ENCODE measurements at regions not wholly inside any gene's neighbourhood (a gene's known extent, or its start where the extent isn't known, plus 50 kb on each side); places are given as distances from the start of the nearest gene placed in this dataset.
"Not testable (repeated sequence)": the region's sequence is repeated elsewhere in the genome, so short reads cannot be mapped to it uniquely, and the experiment has no call there.

DNA sequence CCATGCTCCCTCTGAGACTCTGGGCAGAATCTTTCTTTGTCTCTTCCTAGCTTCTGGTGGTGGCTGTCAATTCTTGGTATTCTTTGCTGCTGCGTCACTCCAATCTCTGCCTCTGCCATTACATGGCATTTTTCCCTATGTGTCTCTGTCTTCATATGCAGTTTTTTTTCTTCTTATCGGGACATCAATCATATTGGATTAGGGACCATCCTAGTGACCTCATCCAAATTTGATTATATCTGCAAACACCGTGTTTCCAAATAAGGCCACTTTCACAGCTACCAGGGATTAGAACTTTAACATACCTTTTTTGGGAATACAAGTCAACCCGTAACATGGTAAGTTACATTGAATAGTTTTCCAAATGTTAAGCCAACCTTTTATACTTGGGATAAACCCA, 358.2 kb upstream of the FRG2C start:
- Histone ChIP-seq H3K36me3 (ENCODE audit: control insufficient read depth in 1 of 2, insufficient read depth in 2 of 2, low read length in 1 of 2) (no peaks in the 10 kb centered on the region), H3K9me3 (ENCODE audit: control insufficient read depth, low read length) (no peaks in the 10 kb centered on the region), H3K27me3 (ENCODE audit: control insufficient read depth in 1 of 2, insufficient read depth in 2 of 2, low read length in 1 of 2) (no peaks in the 10 kb centered on the region), H3K27ac (ENCODE audit: low read depth in 1 of 2, low read length in 2 of 2) (no peak overlapping the region), H3K4me1 (ENCODE audit: control insufficient read depth in 1 of 2, insufficient read depth in 2 of 2, low read length in 2 of 2) (no peaks in the 10 kb centered on the region), H3K4me3 (ENCODE audit: low read length in 2 of 2) (no peak overlapping the region)
- intact Hi-C loops (cut with DNase I) = no loop called here
- DNase-seq = no peak
- ATAC-seq (ENCODE audit: low FRiP score) = no peak
- 96% methylated on average over 4 of the region's 4 CpGs for WGBS, 2 donors

DNA sequence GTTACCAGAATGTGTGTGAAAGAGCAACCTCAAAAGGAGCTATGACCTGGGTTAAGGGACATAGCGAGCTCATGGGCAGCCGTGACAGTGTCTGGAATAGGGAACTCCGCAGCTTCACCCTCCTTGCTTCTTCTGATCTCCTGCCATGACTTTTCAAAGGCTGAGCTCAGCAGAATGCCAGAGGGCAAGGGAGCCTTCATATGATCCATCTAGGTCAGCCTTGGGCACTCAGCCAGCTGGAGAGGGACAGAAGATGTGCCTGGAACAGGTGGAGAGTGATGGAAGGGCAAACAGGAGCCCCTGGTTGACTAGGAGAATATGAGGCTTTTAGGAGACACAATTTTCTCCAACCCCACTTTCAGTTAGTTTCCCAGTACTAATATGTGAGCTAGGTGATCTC, 352.8 kb upstream of the FRG2C start:
- ATAC-seq (ENCODE audit: low FRiP score); intact Hi-C loops (cut with DNase I): not testable (repeated sequence)

DNA sequence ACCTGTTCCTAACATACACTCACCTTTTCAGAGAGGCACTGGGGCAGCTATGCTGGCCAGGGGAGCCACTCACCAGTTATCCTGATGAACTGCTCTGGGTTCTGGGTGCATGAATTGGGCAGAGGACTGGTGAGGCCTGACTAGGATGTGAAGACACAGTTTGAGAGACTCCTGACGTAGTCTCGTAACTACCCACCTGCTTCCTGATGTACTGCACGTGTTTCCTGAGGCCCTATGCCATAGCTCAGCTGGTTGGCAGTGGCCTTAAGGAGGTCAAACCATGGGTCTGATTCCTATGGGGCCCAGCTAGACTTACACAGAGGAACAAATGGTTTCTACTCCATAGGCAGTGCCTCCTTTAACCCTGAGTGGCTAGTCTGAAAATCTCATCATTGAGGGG, 351.7 kb upstream of the FRG2C start:
- H3K9me3 ChIP-seq (ENCODE audit: control insufficient read depth, low read length); H3K4me1 ChIP-seq (ENCODE audit: control insufficient read depth in 1 of 2, insufficient read depth in 2 of 2, low read length in 2 of 2); H3K27me3 ChIP-seq (ENCODE audit: control insufficient read depth in 1 of 2, insufficient read depth in 2 of 2, low read length in 1 of 2); H3K27ac ChIP-seq (ENCODE audit: low read depth in 1 of 2, low read length in 2 of 2); ATAC-seq (ENCODE audit: low FRiP score); H3K4me3 ChIP-seq (ENCODE audit: low read length in 2 of 2); intact Hi-C loops (cut with DNase I); H3K36me3 ChIP-seq (ENCODE audit: control insufficient read depth in 1 of 2, insufficient read depth in 2 of 2, low read length in 1 of 2); DNase-seq: not testable (repeated sequence)
- WGBS, 2 donors = 89 to 92% methylated on average over 3 of the region's 3 CpGs

More for the DNA sequence above, 352.8 kb upstream of the FRG2C start:
- H3K27me3 ChIP-seq (ENCODE audit: control insufficient read depth in 1 of 2, insufficient read depth in 2 of 2, low read length in 1 of 2); H3K9me3 ChIP-seq (ENCODE audit: control insufficient read depth, low read length); H3K27ac ChIP-seq (ENCODE audit: low read depth in 1 of 2, low read length in 2 of 2); H3K36me3 ChIP-seq (ENCODE audit: control insufficient read depth in 1 of 2, insufficient read depth in 2 of 2, low read length in 1 of 2); H3K4me1 ChIP-seq (ENCODE audit: control insufficient read depth in 1 of 2, insufficient read depth in 2 of 2, low read length in 2 of 2); H3K4me3 ChIP-seq (ENCODE audit: low read length in 2 of 2); DNase-seq: not testable (repeated sequence)
- WGBS, 2 donors = 88 to 95% methylated on average over 3 of the region's 3 CpGs

- WGBS, 2 donors = 91 to 100% methylated on average over 1 of the region's 1 CpG
- H3K27me3 ChIP-seq (ENCODE audit: control insufficient read depth in 1 of 2, insufficient read depth in 2 of 2, low read length in 1 of 2); DNase-seq; H3K9me3 ChIP-seq (ENCODE audit: control insufficient read depth, low read length); H3K27ac ChIP-seq (ENCODE audit: low read depth in 1 of 2, low read length in 2 of 2); intact Hi-C loops (cut with DNase I); H3K4me1 ChIP-seq (ENCODE audit: control insufficient read depth in 1 of 2, insufficient read depth in 2 of 2, low read length in 2 of 2); H3K4me3 ChIP-seq (ENCODE audit: low read length in 2 of 2); H3K36me3 ChIP-seq (ENCODE audit: control insufficient read depth in 1 of 2, insufficient read depth in 2 of 2, low read length in 1 of 2); ATAC-seq (ENCODE audit: low FRiP score): not testable (repeated sequence)
Observed at GRCh38 chr3:75319776-75320175, 344.4 kb upstream of the FRG2C start.

DNA sequence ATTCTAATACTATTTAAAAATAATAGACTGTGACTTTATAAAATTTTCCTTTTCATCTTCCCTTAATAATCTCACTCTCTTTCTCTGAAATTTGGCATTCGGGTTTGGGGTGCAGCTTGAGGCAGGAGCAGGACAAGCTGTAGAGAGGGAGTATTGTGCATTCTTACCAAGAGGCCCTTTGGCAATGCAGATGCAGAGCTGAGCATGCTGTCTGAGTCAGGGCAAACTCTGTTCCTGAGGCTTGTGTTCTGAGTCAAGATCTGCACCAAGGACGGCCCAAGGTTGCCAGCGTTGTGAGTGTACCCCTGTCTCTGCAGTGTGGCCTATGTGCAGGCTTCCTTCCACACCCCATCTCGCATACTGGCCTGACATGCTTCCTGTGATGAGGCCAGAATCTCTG, 343.8 kb upstream of the FRG2C start:
- Histone ChIP-seq H3K4me1 (ENCODE audit: control insufficient read depth in 1 of 2, insufficient read depth in 2 of 2, low read length in 2 of 2) (no peaks in the 10 kb centered on the region), H3K27me3 (ENCODE audit: control insufficient read depth in 1 of 2, insufficient read depth in 2 of 2, low read length in 1 of 2) (no peaks in the 10 kb centered on the region), H3K4me3 (ENCODE audit: low read length in 2 of 2) (no peak overlapping the region), H3K27ac (ENCODE audit: low read depth in 1 of 2, low read length in 2 of 2) (no peak overlapping the region), H3K9me3 (ENCODE audit: control insufficient read depth, low read length) (no peaks in the 10 kb centered on the region), H3K36me3 (ENCODE audit: control insufficient read depth in 1 of 2, insufficient read depth in 2 of 2, low read length in 1 of 2) (no peaks in the 10 kb centered on the region)
- WGBS, 2 donors = 91 to 92% methylated on average over 4 of the region's 4 CpGs
- DNase-seq (no peak), ATAC-seq (ENCODE audit: low FRiP score) (no peak)
- intact Hi-C loops (cut with DNase I) = no loop called here

- H3K27me3 ChIP-seq (ENCODE audit: control insufficient read depth in 1 of 2, insufficient read depth in 2 of 2, low read length in 1 of 2) = no peaks in the 10 kb centered on the region
- H3K27ac ChIP-seq (ENCODE audit: low read depth in 1 of 2, low read length in 2 of 2) = no peak overlapping the region
- no peaks in the 10 kb centered on the region for H3K36me3 ChIP-seq (ENCODE audit: control insufficient read depth in 1 of 2, insufficient read depth in 2 of 2, low read length in 1 of 2)
- H3K4me3 ChIP-seq (ENCODE audit: low read length in 2 of 2) = no peak overlapping the region
- H3K4me1 ChIP-seq (ENCODE audit: control insufficient read depth in 1 of 2, insufficient read depth in 2 of 2, low read length in 2 of 2) = no peaks in the 10 kb centered on the region
- intact Hi-C loops (cut with DNase I) = no loop called here
- 94 to 99% methylated on average over 3 of the region's 3 CpGs for WGBS, 2 donors
- no peaks in the 10 kb centered on the region for H3K9me3 ChIP-seq (ENCODE audit: control insufficient read depth, low read length)
- no peak for DNase-seq
- ATAC-seq (ENCODE audit: low FRiP score) = no peak
Observed at GRCh38 chr3:75321060-75321459, 343.1 kb upstream of the FRG2C start.

- intact Hi-C loops (cut with DNase I); H3K27ac ChIP-seq (ENCODE audit: low read depth in 1 of 2, low read length in 2 of 2); H3K27me3 ChIP-seq (ENCODE audit: control insufficient read depth in 1 of 2, insufficient read depth in 2 of 2, low read length in 1 of 2); H3K9me3 ChIP-seq (ENCODE audit: control insufficient read depth, low read length); ATAC-seq (ENCODE audit: low FRiP score); H3K4me3 ChIP-seq (ENCODE audit: low read length in 2 of 2); H3K4me1 ChIP-seq (ENCODE audit: control insufficient read depth in 1 of 2, insufficient read depth in 2 of 2, low read length in 2 of 2); H3K36me3 ChIP-seq (ENCODE audit: control insufficient read depth in 1 of 2, insufficient read depth in 2 of 2, low read length in 1 of 2); DNase-seq: not testable (repeated sequence)
- 13 to 15% methylated on average over 2 of the region's 2 CpGs for WGBS, 2 donors
Observed at GRCh38 chr3:75323936-75324335, 340.2 kb upstream of the FRG2C start.

DNA sequence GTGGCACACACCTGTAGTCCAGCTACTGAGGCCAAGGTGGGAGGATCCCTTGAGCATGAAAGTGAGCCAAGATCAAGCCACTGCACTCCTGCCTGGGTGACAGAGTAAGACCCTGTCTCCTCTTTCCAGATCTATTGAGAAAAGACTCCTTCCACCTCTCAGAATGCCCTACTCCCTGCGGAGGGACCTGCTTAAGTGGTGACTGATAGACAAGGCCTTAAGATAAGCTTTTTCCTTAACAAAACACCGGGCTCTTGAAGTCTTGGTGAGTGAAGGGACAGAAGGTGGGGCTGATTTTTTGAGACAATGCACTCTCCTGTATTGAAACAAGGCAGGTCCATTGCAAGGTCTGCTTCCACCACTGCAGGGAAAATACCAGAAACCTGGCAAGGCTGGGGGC, 338.4 kb upstream of the FRG2C start:
- H3K4me1 ChIP-seq (ENCODE audit: control insufficient read depth in 1 of 2, insufficient read depth in 2 of 2, low read length in 2 of 2) = no peaks in the 10 kb centered on the region
- WGBS, 2 donors = 86 to 88% methylated on average over 2 of the region's 2 CpGs
- intact Hi-C loops (cut with DNase I) = no loop called here
- H3K9me3 ChIP-seq (ENCODE audit: control insufficient read depth, low read length) = no peaks in the 10 kb centered on the region
- no peak overlapping the region for H3K4me3 ChIP-seq (ENCODE audit: low read length in 2 of 2)
- H3K27ac ChIP-seq (ENCODE audit: low read depth in 1 of 2, low read length in 2 of 2) = no peak overlapping the region
- H3K36me3 ChIP-seq (ENCODE audit: control insufficient read depth in 1 of 2, insufficient read depth in 2 of 2, low read length in 1 of 2) = no peaks in the 10 kb centered on the region
- no peak for ATAC-seq (ENCODE audit: low FRiP score)
- peaks cover 0 to 2% of the 10 kb centered on the region in 2 donors for H3K27me3 ChIP-seq (ENCODE audit: control insufficient read depth in 1 of 2, insufficient read depth in 2 of 2, low read length in 1 of 2)
- no peak for DNase-seq

DNA sequence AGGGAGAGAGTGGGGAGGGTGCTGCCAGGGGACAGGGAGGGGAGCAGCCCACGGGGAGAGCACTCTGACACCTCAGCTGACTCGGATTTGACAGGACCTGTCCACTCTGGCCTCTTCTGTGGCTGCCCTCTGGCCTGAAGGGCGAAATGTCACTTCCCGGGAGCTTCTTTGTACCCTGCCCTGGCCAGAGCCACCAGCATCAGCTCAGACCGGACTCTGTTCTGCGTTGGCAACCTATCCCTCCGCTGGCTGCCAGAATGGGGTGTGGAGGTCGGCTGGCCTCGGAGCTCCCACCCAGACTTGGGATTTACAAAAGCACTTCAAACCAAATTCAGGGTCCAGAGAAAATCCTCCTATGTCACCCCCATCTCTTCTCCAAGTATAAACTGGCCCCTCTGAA, 336.7 kb upstream of the FRG2C start:
- WGBS, 2 donors = 71 to 78% methylated on average over 9 of the region's 9 CpGs
- no peak overlapping the region for H3K4me3 ChIP-seq (ENCODE audit: low read length in 2 of 2)
- ATAC-seq (ENCODE audit: low FRiP score) (no peak), DNase-seq (no peak)
- no peaks in the 10 kb centered on the region for H3K36me3 ChIP-seq (ENCODE audit: control insufficient read depth in 1 of 2, insufficient read depth in 2 of 2, low read length in 1 of 2)
- no peak overlapping the region for H3K27ac ChIP-seq (ENCODE audit: low read depth in 1 of 2, low read length in 2 of 2)
- no peaks in the 10 kb centered on the region for H3K9me3 ChIP-seq (ENCODE audit: control insufficient read depth, low read length)
- H3K27me3 ChIP-seq (ENCODE audit: control insufficient read depth in 1 of 2, insufficient read depth in 2 of 2, low read length in 1 of 2) = peaks cover 0 to 2% of the 10 kb centered on the region in 2 donors
- intact Hi-C loops (cut with DNase I) = no loop called here
- no peaks in the 10 kb centered on the region for H3K4me1 ChIP-seq (ENCODE audit: control insufficient read depth in 1 of 2, insufficient read depth in 2 of 2, low read length in 2 of 2)

Measured in aorta (tissue), 5 donors.